IPS-NIHi7 (cell line): ENCODE measurements at regions not wholly inside any gene's neighbourhood (a gene's known extent, or its start where the extent isn't known, plus 50 kb on each side); places are given as distances from the start of the nearest gene placed in this dataset.

Experiments used
- DNase-seq: peaks from one replicate; pipeline ENCODE4 v3.0.0; 2012; ENCODE audit warnings: mixed read lengths; ENCODE audit errors: extremely low spot score

GRCh38 chr10:70966646-70967553, 78.5 kb upstream of the PCBD1 start:
- no peak for DNase-seq

GRCh38 chr10:70967591-70968587, 79.5 kb upstream of the PCBD1 start:
- no peak for DNase-seq

- DNase-seq = no peak
Measured at GRCh38 chr10:70969188-70969587, 80.8 kb upstream of the PCBD1 start.

GRCh38 chr10:70970830-70971229, 82.5 kb upstream of the PCBD1 start:
- DNase-seq = peak; percentile 55

- no peak for DNase-seq
Measured at GRCh38 chr10:70973275-70973674, 84.9 kb upstream of the PCBD1 start.

GRCh38 chr10:70974351-70974901, 86.1 kb upstream of the PCBD1 start:
- peak; percentile 68 for DNase-seq

GRCh38 chr10:70974920-70975319, 86.6 kb upstream of the PCBD1 start:
- no peak for DNase-seq

- no peak for DNase-seq
Measured at GRCh38 chr10:70976063-70976695, 87.8 kb upstream of the PCBD1 start.

GRCh38 chr10:70977625-70978024, 89.3 kb upstream of the PCBD1 start:
- no peak for DNase-seq

- DNase-seq = no peak
Measured at GRCh38 chr10:70978181-70978580, 89.8 kb upstream of the PCBD1 start.

- DNase-seq = no peak
Measured at GRCh38 chr10:70978816-70979480, 90.6 kb upstream of the PCBD1 start.

- no peak for DNase-seq
Measured at GRCh38 chr10:70980687-70981086, 92.3 kb upstream of the PCBD1 start.

- no peak for DNase-seq
Measured at GRCh38 chr10:70981171-70981836, 92.9 kb upstream of the PCBD1 start.

GRCh38 chr10:70981936-70982335, 93.6 kb upstream of the PCBD1 start:
- DNase-seq = no peak

- DNase-seq = no peak
Measured at GRCh38 chr10:70982443-70982842, 94.1 kb upstream of the PCBD1 start.

- DNase-seq = no peak
Measured at GRCh38 chr10:70984986-70985722, 96.8 kb upstream of the PCBD1 start.

GRCh38 chr10:70985824-70986622, 97.7 kb upstream of the PCBD1 start:
- no peak for DNase-seq

GRCh38 chr10:70986623-70986950, 98.2 kb upstream of the PCBD1 start:
- DNase-seq = no peak
